ENCODE measurements at regions not wholly inside any gene's neighbourhood (a gene's known extent, or its start where the extent isn't known, plus 50 kb on each side); places are given as distances from the start of the nearest gene placed in this dataset.

DNA sequence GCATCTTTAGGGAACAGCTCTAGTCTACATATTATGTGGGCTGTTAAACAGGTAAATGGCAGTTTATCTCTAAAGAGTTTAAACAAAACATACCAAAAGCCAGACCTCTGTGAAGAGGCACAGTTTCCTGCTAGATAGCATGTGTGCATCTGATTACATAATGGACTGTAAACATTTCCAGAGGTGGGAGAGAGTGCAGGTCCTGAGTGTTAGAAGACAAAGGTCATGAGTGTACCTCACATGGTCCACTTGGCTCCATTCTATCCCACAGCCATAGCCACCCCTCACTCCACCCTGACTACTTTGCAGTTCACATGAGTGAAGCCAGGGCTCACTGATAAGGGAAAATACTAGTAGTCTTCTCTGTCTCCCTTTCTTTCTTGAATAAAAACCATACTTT is 233.4 kb downstream of the MTX2 start:
- TF ChIP-seq, protein P1, sequence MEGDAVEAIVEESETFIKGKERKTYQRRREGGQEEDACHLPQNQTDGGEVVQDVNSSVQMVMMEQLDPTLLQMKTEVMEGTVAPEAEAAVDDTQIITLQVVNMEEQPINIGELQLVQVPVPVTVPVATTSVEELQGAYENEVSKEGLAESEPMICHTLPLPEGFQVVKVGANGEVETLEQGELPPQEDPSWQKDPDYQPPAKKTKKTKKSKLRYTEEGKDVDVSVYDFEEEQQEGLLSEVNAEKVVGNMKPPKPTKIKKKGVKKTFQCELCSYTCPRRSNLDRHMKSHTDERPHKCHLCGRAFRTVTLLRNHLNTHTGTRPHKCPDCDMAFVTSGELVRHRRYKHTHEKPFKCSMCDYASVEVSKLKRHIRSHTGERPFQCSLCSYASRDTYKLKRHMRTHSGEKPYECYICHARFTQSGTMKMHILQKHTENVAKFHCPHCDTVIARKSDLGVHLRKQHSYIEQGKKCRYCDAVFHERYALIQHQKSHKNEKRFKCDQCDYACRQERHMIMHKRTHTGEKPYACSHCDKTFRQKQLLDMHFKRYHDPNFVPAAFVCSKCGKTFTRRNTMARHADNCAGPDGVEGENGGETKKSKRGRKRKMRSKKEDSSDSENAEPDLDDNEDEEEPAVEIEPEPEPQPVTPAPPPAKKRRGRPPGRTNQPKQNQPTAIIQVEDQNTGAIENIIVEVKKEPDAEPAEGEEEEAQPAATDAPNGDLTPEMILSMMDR (conservative IDR thresholded peaks at IDR 0.05 in 1 of 2, IDR thresholded peaks at IDR 0.05 in 1 of 2; ENCODE audit: extremely low read depth in 1 of 2, insufficient read depth in 1 of 2, low read depth in 1 of 2, low read length in 2 of 2) = no peak
- TF ChIP-seq EZH2 (IDR thresholded peaks at IDR 0.05; ENCODE audit: borderline replicate concordance, low read length) = no peak
